K562 (cell line): ENCODE measurements at regions not wholly inside any gene's neighbourhood (a gene's known extent, or its start where the extent isn't known, plus 50 kb on each side); places are given as distances from the start of the nearest gene placed in this dataset.

Experiments
- ATAC-seq: fragments of 200-7000 bp; cut with Tn5 transposase; 3 replicates; pipeline ENCODE4 v1.9.1; 2020; ENCODE audit warnings: moderate library complexity
- BruUV-seq: library from RNA; stranded (reverse); fragments of 400-500 nt; replicated peaks from 2 replicates; lab custom pipeline; 2021; lab: Mats Ljungman, UMichigan
- CTCF ChIA-PET: fragments of 300-600 bp; formaldehyde crosslinking; extraction: SDS; loops from one replicate; lab custom pipeline; 2021; ENCODE audit warnings: low intra/inter-chr PET ratio; lab: Yijun Ruan, JAX
- POLR2A ChIA-PET: fragments of 300-600, 350-650 bp; sonication (Branson Sonifier 250); formaldehyde crosslinking; extraction: SDS; loops from one replicate; lab custom pipeline; 2021; ENCODE audit warnings: antibody characterized with exemption, inconsistent platforms; lab: Yijun Ruan, JAX
- DNase-seq, 4 experiments: peaks; one replicate each; pipeline versions ENCODE4 v3.0.0 to v3.0.0-alpha.2; 2011 to 2018; ENCODE audit warnings: low spot score in 3 of 4, mixed read lengths in 3 of 4; ENCODE audit errors: extremely low read depth in 1 of 4
- FAIRE-seq: peaks from 2 replicates; lab custom pipeline; 2011; peaks lifted over from hg19 to GRCh38; lab: Jason Lieb, UNC
- H2AFZ ChIP-seq: 2 replicates; pipeline ENCODE4 v1.6.0; 2011; ENCODE audit warnings: low read depth, low read length, control low read depth, inconsistent platforms
- H3K27ac ChIP-seq: fragments of 200-600 bp; 3 replicates; pipeline ENCODE4 v1.8.0; 2011; ENCODE audit warnings: low read depth, mild to moderate bottlenecking, control low read depth, inconsistent platforms, low read length, moderate library complexity, mixed read lengths; ENCODE audit errors: extremely low read depth
- H3K27me3 ChIP-seq, 2 experiments: fragments of 300-600 bp in 1 of 2; 2 replicates in 1 of 2; 3 replicates in 1 of 2; pipeline versions ENCODE4 v1.6.0 to v1.8.0; 2011; ENCODE audit warnings: inconsistent platforms in 2 of 2, low read length in 2 of 2, mild to moderate bottlenecking in 1 of 2, mixed read lengths in 1 of 2, moderate library complexity in 1 of 2; ENCODE audit not compliant: control insufficient read depth in 2 of 2, insufficient read depth in 2 of 2
- H3K36me3 ChIP-seq: fragments of 300-600 bp; 3 replicates; pipeline ENCODE4 v1.8.0; 2011; ENCODE audit warnings: mild to moderate bottlenecking, low read length, inconsistent platforms; ENCODE audit not compliant: control insufficient read depth, insufficient read depth
- H3K4me1 ChIP-seq, 2 experiments: fragments of 200-600 bp in 1 of 2; replicated peaks in 1 of 2; 2 replicates in 1 of 2; 3 replicates in 1 of 2; pipeline versions ENCODE4 v1.5.1 to v1.8.0; 2011; ENCODE audit warnings: inconsistent platforms in 2 of 2, low read length in 2 of 2, mild to moderate bottlenecking in 1 of 2, mixed read lengths in 1 of 2, moderate library complexity in 1 of 2; ENCODE audit not compliant: control insufficient read depth in 2 of 2, insufficient read depth in 2 of 2
- H3K4me2 ChIP-seq: 2 replicates; pipeline ENCODE4 v1.6.1; 2011; ENCODE audit warnings: low read length, control low read depth, inconsistent platforms, mixed read lengths; ENCODE audit not compliant: insufficient read depth
- H3K4me3 ChIP-seq: fragments of 200-600 bp; sonication (generic), shearing (Covaris generic); 2 replicates; pipeline ENCODE4 v1.5.1; 2016; ENCODE audit warnings: control low read depth, inconsistent platforms
- H3K79me2 ChIP-seq: fragments of 200-600 bp; 3 replicates; pipeline ENCODE4 v1.8.0; 2011; ENCODE audit warnings: low read length, inconsistent platforms; ENCODE audit not compliant: control insufficient read depth, insufficient read depth
- H3K9ac ChIP-seq, 2 experiments: 2 replicates each; pipeline versions ENCODE4 v1.6.0 to v1.6.1; 2011; ENCODE audit warnings: low read depth in 2 of 2, low read length in 2 of 2, control low read depth in 1 of 2, inconsistent platforms in 1 of 2, mild to moderate bottlenecking in 1 of 2, mixed read lengths in 1 of 2; ENCODE audit not compliant: insufficient read depth in 1 of 2
- H3K9me1 ChIP-seq: one replicate; pipeline ENCODE4 v1.6.0; 2011; ENCODE audit warnings: inconsistent platforms, mild to moderate bottlenecking, low read length, moderate library complexity; ENCODE audit not compliant: control insufficient read depth, insufficient read depth
- H3K9me3 ChIP-seq: replicated peaks from 2 replicates; pipeline ENCODE4 v1.5.1; 2011; ENCODE audit warnings: low read depth, low read length, inconsistent platforms; ENCODE audit not compliant: control insufficient read depth, insufficient read depth
- H4K20me1 ChIP-seq: replicated peaks from 2 replicates; pipeline ENCODE4 v1.6.1; 2011; ENCODE audit warnings: low read length, inconsistent platforms, mixed read lengths; ENCODE audit not compliant: control insufficient read depth, insufficient read depth
- C11orf30 ChIP-seq: fragments of 450-650 bp; IDR thresholded peaks from 2 replicates; pipeline ENCODE4 v1.6.1; 2016; ENCODE audit warnings: low read depth, mild to moderate bottlenecking
- ELF4 ChIP-seq: fragments of 450-650 bp; formaldehyde crosslinking; IDR thresholded peaks from 2 replicates; pipeline ENCODE4 v1.4.0; 2022; ENCODE audit warnings: missing genetic modification characterization
- FOXP1 ChIP-seq: sonication (generic); formaldehyde crosslinking; IDR thresholded peaks from 2 replicates; pipeline ENCODE4 v1.8.0; 2022; ENCODE audit warnings: mild to moderate bottlenecking, missing genetic modification reagents
- MBD2 ChIP-seq: sonication (generic); IDR thresholded peaks from 2 replicates; pipeline ENCODE4 v1.6.1; 2016; ENCODE audit warnings: low read depth, borderline replicate concordance
- MTA3 ChIP-seq: fragments of 450-650 bp; formaldehyde crosslinking; IDR thresholded peaks from 2 replicates; pipeline ENCODE4 v1.6.1; 2017; ENCODE audit warnings: mild to moderate bottlenecking, borderline replicate concordance
- NFIC ChIP-seq: fragments of 450-650 bp; IDR thresholded peaks from 2 replicates; pipeline ENCODE4 v1.6.1; 2017; ENCODE audit warnings: mild to moderate bottlenecking, inconsistent platforms
- RBM14 ChIP-seq: fragments of 200-400 bp; formaldehyde crosslinking; IDR thresholded peaks from 2 replicates; pipeline ENCODE4 v1.6.1; 2018; ENCODE audit warnings: low read depth, mild to moderate bottlenecking, low read length, moderate library complexity, borderline replicate concordance; ENCODE audit not compliant: insufficient read depth
- RFX1 ChIP-seq: fragments of 450-650 bp; IDR thresholded peaks from 2 replicates; pipeline ENCODE4 v1.6.1; 2016; ENCODE audit warnings: mild to moderate bottlenecking, moderate library complexity
- SMAD4 ChIP-seq: fragments of 250-450 bp; sonication (Bioruptor Pico); conservative IDR thresholded peaks from 2 replicates; pipeline ENCODE4 v1.8.0; 2021; ENCODE audit warnings: inconsistent platforms, mild to moderate bottlenecking, moderate library complexity
- SMARCA5 ChIP-seq: fragments of 450-650 bp; IDR thresholded peaks from 2 replicates; pipeline ENCODE4 v1.6.1; 2016
- SNRNP70 ChIP-seq: fragments of 200-400 bp; formaldehyde crosslinking; optimal IDR thresholded peaks from 2 replicates; pipeline ENCODE3; 2017; ENCODE audit warnings: low read depth, low read length
- SRSF3 ChIP-seq: fragments of 200-400 bp; formaldehyde crosslinking; IDR thresholded peaks from 2 replicates; pipeline ENCODE4 v1.6.1; 2016; ENCODE audit warnings: mild to moderate bottlenecking, low read length, moderate library complexity; ENCODE audit not compliant: insufficient read depth
- ZFP1 ChIP-seq: fragments of 450-650 bp; formaldehyde crosslinking; IDR thresholded peaks from 2 replicates; pipeline ENCODE4 v1.4.0; 2020; ENCODE audit warnings: mild to moderate bottlenecking, mixed read lengths
- ZNF197 ChIP-seq: fragments of 200-800 bp; sonication (Bioruptor generic); IDR thresholded peaks from 2 replicates; pipeline ENCODE4 v1.6.1; 2016; ENCODE audit warnings: low read depth, missing genetic modification characterization, missing compliant biosample characterization
- ZNF232 ChIP-seq: sonication (generic); formaldehyde crosslinking; IDR thresholded peaks from 2 replicates; pipeline ENCODE4 v1.8.0; 2022; ENCODE audit warnings: mild to moderate bottlenecking, missing genetic modification reagents
- ZNF445 ChIP-seq: fragments of 250-450 bp; sonication (Bioruptor Pico); IDR thresholded peaks from 2 replicates; pipeline ENCODE4 v1.4.0; 2020; ENCODE audit warnings: low read depth, mild to moderate bottlenecking, moderate library complexity
- ZNF695 ChIP-seq: fragments of 450-650 bp; formaldehyde crosslinking; IDR thresholded peaks from 2 replicates; pipeline ENCODE4 v1.4.0; 2020; ENCODE audit warnings: mild to moderate bottlenecking, moderate library complexity
- WGBS: fragments of 100-300 bp; shearing (Covaris generic); methylation state at CpG from one replicate; pipeline ENCODE4 v1.1.6; 2016; ENCODE audit warnings: low coverage, mixed read lengths; ENCODE audit not compliant: insufficient coverage; ENCODE audit errors: missing lambda C conversion rate; 5-methylcytosine and 5-hydroxymethylcytosine counted together
- in situ Hi-C: fragments of 300-500 bp; cut with MboI; formaldehyde crosslinking; loops from 4 replicates; pipeline ENCODE4 v1.15.0; 2018; ENCODE audit warnings: inconsistent platforms, mixed read lengths
- intact Hi-C: fragments of 100-400 bp; cut with micrococcal nuclease; formaldehyde crosslinking; loops from 2 replicates; pipeline ENCODE4 v1.14.2; 2022
- TF ChIP-seq, protein P1 (sequence below): IDR thresholded peaks from 2 replicates; pipeline ENCODE4 v1.6.1; 2011; ENCODE audit warnings: borderline replicate concordance, low read depth, mild to moderate bottlenecking, moderate library complexity, low read length; ENCODE audit not compliant: insufficient read depth, poor library complexity, severe bottlenecking
- TF ChIP-seq, protein P2 (sequence below): sonication (generic); formaldehyde crosslinking; IDR thresholded peaks from 2 replicates; pipeline ENCODE4 v1.8.0; 2022; ENCODE audit warnings: mild to moderate bottlenecking, low read depth, missing genetic modification reagents

DNA sequence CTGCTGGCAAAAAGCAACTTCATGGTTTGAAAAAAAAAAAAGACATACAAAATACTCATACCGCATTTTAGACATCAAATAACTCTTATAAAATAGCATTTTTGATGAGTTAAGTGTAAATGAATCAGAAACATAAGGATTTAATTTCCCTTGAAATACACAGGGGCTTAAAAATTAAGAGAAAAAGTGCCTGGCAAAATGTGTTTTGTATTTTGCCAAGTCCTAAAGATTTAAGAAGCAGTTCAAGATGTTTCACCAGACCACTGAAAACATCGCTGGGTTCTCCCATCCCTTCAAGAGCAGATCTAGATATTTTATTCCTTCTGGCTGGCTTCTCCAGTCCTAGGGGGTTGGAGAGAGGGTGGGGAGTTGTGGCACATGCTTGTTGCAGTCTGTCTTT lies 396.4 kb downstream of the INHBA start (continued):
- TF ChIP-seq SMARCA5 (no peak), SNRNP70 (no peak), RBM14 (no peak)

DNA sequence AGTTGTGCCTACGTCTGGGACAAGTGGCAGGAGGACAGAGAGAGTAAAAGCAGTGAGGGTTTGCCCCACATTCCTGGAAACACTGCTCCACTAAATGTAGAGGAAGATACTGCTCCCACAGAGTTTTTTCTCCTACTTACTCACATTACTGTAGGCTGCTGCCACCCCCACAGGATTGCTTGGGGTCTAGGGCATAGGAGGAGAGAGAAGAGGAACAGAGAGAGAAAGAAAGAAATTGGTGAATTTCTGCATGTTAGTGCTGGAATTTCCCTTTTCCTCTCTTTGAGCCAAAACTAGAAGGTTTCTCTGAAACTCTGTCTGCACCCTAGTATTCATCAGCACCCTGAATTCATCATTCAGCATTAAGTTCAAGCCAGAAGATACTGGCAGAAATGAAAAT lies 397.9 kb downstream of the INHBA start:
- no peaks in the 10 kb centered on the region for H3K9me3 ChIP-seq
- no peaks in the 10 kb centered on the region for H3K4me1 ChIP-seq
- no TSS peak for BruUV-seq
- no peak overlapping the region for H3K27ac ChIP-seq
- no peaks in the 10 kb centered on the region for H3K27me3 ChIP-seq
- TF ChIP-seq C11orf30 (no peak), ZNF695 (CRISPR knock-in tag) (no peak), ZFP1 (CRISPR knock-in tag) (no peak), FOXP1 (no peak), SRSF3 (no peak), ZNF197 (CRISPR knock-in tag) (no peak), SMAD4 (CRISPR knock-in tag) (no peak), NFIC (no peak), ZNF232 (no peak), ELF4 (CRISPR knock-in tag) (no peak), MTA3 (no peak), RFX1 (no peak), ZNF445 (CRISPR knock-in tag) (no peak), MBD2 (no peak)
- TF ChIP-seq, protein P1, sequence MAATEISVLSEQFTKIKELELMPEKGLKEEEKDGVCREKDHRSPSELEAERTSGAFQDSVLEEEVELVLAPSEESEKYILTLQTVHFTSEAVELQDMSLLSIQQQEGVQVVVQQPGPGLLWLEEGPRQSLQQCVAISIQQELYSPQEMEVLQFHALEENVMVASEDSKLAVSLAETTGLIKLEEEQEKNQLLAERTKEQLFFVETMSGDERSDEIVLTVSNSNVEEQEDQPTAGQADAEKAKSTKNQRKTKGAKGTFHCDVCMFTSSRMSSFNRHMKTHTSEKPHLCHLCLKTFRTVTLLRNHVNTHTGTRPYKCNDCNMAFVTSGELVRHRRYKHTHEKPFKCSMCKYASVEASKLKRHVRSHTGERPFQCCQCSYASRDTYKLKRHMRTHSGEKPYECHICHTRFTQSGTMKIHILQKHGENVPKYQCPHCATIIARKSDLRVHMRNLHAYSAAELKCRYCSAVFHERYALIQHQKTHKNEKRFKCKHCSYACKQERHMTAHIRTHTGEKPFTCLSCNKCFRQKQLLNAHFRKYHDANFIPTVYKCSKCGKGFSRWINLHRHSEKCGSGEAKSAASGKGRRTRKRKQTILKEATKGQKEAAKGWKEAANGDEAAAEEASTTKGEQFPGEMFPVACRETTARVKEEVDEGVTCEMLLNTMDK, result no peak
- TF ChIP-seq, protein P2, sequence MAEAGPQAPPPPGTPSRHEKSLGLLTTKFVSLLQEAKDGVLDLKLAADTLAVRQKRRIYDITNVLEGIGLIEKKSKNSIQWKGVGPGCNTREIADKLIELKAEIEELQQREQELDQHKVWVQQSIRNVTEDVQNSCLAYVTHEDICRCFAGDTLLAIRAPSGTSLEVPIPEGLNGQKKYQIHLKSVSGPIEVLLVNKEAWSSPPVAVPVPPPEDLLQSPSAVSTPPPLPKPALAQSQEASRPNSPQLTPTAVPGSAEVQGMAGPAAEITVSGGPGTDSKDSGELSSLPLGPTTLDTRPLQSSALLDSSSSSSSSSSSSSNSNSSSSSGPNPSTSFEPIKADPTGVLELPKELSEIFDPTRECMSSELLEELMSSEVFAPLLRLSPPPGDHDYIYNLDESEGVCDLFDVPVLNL (CRISPR knock-in tag), result no peak
- H4K20me1 ChIP-seq, result no peaks in the 10 kb centered on the region
- DNase-seq (no peak), FAIRE-seq (no peak), ATAC-seq (no peak)
- 0% methylated on average over 1 of the region's 1 CpG for WGBS
- no peaks in the 10 kb centered on the region for H3K79me2 ChIP-seq
- H2AFZ ChIP-seq, result no peak overlapping the region
- no peak overlapping the region for H3K9ac ChIP-seq
- no peaks in the 10 kb centered on the region for H3K36me3 ChIP-seq
- ChIA-PET CTCF (no interaction called here), POLR2A (no interaction called here)
- H3K4me3 ChIP-seq, result no peak overlapping the region
- no peaks in the 10 kb centered on the region for H3K9me1 ChIP-seq
- no peak overlapping the region for H3K4me2 ChIP-seq
- intact Hi-C loops (no loop called here), in situ Hi-C loops (no loop called here)
